Hindlimb muscle (tissue), 1 donor: ENCODE measurements at regions not wholly inside any gene's neighbourhood (a gene's known extent, or its start where the extent isn't known, plus 50 kb on each side); places are given as distances from the start of the nearest gene placed in this dataset.
"Not testable (repeated sequence)": the region's sequence is repeated elsewhere in the genome, so short reads cannot be mapped to it uniquely, and the experiment has no call there.

ENCODE experiments used
- DNase-seq: peaks from one replicate; pipeline ENCODE4 v3.0.0-alpha.2; 2013

DNA sequence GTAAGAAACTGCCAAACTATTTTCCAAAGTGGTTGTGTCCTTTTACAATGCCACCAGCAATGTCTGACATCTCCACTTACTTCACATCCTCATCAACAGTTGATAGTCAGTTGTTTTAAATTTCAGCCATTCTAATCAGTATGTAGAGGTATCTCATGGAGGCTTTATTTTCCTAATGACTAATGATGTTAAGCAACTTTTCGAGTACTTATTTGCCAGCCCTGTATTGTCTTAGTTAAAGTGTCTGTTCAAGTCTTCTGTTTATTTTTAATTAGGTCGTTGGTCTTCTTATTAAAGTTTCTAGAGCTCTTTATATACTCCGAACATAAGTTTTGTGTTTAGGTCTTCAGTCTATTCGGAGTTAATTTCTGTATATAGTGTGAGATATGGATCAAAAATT, 54.9 kb upstream of the NBPF12 start:
- DNase-seq: not testable (repeated sequence)

DNA sequence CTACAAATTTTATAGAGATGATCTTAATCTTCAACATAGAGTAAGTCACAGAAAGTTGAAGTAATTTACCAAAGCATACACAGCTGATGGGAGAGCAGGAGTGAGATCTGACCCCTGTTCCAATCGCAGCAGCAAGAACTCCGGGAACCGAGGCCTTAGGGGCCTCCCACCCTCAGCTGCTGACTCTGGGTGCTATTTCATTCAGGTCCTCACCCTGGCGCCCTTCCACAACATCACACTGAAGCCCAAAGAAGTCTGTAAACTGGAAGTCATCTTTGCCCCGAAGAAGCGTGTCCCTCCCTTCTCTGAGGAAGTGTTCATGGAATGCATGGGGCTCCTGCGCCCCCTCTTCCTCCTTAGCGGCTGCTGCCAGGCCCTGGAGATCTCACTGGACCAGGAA, 57.0 kb upstream of the NBPF12 start:
- DNase-seq: not testable (repeated sequence)

- not testable (repeated sequence) for DNase-seq
Measured at GRCh38 chr1:146863799-146864319, 74.3 kb upstream of the NBPF12 start.

DNA sequence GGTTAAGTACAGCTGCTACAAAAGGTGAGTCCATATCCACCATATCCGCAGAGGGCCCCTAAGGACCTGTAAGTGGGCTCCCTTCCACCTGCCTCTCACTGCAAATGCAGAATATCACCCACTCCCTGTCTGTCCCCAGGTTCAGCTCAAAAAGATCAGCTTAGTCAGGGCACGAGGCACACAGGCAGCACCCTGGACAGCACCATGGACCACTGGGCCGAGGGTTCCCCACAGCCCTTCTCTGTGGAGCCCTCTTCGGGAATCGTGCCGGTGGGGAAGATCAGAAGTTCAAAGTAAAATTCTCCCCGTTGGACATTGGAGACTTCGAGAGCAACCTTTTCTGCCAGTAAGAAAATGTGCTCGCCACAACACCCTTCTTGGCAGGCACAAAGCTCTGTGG, 85.0 kb upstream of the NBPF12 start:
- DNase-seq: not testable (repeated sequence)

- not testable (repeated sequence) for DNase-seq
Measured at GRCh38 chr1:146850352-146850889, 87.7 kb upstream of the NBPF12 start.

DNA sequence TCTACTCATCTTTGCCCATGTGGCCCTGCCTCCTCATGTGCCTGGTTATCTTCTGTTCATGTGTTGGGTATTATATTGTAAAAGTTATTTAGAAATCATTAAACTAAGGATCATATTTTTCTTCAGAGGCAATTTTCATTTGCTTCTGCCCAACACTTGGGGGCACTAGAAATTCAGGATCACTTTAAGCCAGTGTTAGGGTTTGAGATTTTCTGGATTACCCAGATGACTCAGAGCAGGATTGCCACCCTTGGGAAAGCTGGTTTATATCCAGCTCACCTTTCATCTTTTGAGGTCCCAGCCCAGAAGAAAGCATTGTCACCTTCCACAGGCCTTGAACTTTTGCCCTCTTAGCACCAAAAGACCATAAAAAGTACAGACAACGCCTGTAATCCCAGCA, 99.4 kb upstream of the NBPF12 start:
- DNase-seq: not testable (repeated sequence)

DNA sequence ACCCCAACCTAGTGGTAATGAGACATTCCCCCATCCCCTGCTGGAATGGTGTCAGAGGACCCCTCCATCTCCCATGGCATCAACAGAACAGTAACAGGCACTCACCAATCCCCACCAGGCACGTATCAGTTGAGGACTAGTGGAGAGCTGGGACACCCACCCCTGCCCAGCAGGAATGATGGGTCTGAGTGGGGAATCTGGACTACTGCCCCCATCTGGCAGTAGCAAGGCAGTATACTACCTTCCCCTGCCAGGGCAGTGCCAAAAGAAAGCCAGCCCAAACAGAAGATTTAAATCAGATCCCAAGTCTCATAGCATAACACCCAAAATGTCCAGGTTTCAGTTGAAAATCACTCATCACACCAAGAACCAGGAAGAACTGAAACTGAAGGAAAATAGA, 111.2 kb upstream of the NBPF12 start:
- DNase-seq: not testable (repeated sequence)

DNA sequence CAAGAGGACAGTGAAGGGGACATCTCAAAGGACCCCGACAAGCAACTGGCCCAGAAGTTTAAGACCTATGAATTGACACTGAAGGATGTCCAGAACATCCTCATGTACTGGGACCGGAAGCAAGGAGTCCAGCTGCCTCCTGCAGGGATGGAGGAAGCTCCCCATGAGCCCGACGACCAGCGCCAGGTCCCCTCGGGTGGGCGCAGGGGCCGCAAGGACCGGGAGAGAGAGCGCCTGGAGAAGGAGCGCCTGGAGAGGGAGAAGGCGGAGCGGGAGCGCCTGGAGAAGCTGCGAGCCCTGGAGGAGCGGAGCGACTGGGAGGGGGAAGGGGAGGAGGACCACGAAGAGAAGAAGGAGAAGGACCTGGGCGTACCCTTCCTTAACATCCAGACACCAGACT, 143.9 kb upstream of the NBPF12 start:
- not testable (repeated sequence) for DNase-seq

- peak; percentile 27 for DNase-seq
Measured at GRCh38 chr1:146792725-146793124, 145.4 kb upstream of the NBPF12 start.

- DNase-seq: not testable (repeated sequence)
Measured at GRCh38 chr1:146784212-146784940, 153.7 kb upstream of the NBPF12 start.

GRCh38 chr1:146781235-146781634, 156.9 kb upstream of the NBPF12 start:
- DNase-seq: not testable (repeated sequence)

GRCh38 chr1:146777826-146778602, 160.1 kb upstream of the NBPF12 start:
- DNase-seq: peak; percentile 15

DNA sequence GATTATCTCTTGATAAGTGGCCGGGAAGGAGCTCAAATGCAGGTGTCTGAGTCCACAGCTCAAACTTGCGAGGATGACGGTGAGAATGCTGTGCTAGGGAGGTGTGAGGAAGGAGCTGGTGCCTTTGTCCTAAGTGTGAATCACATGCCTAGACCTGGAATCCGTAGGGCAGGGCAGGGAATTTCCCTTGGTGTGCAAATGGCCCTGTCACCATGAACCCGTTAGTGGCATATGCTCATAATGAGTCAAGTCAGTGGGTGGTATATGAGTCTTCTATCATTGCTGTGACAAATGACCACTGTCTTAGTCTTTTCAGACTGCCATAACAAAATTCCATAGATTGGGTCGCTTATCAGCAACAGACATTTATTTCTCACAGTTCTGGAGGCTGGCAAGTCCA, 163.1 kb upstream of the NBPF12 start:
- not testable (repeated sequence) for DNase-seq

DNA sequence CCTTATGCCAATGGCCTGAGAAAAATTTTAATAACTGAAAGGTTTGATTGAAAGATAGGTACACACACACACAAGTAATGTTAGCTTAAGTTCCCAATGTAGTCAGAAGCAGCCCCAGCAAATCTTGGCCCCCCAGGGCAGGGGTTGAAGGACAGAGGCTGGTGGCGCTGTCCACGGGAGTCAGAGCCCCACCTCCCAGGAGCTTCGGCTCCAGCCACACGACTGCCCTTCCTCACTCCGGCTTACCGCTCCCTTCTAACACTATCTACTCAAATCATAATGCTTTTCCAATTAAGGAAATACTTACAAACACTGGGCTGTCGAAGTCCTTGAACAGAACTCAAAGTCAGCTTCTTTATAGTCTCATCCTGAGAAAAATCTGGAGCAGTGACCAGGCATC, 163.9 kb upstream of the NBPF12 start:
- DNase-seq: not testable (repeated sequence)

- DNase-seq: not testable (repeated sequence)
Measured at GRCh38 chr1:146771409-146771808, 166.7 kb upstream of the NBPF12 start.

DNA sequence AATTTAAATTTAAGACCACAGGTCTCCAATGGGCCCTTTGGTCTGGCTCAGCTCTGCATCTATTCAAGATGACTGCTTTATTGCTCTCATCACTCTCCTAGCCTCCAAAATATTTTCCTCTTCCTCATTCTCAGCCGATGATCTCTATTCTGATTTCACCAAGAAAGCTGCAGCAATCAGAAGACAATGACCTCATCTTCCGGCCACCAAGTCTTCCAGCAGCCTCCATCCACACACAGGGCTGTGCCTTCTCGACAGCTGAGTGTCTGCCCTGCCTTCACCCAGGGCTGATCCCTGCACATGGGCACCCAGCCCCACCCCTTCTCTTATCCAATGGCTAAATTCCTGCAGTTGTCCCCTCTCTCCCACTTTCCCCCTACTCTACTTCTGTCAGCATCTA, 167.1 kb upstream of the NBPF12 start:
- DNase-seq: not testable (repeated sequence)

DNA sequence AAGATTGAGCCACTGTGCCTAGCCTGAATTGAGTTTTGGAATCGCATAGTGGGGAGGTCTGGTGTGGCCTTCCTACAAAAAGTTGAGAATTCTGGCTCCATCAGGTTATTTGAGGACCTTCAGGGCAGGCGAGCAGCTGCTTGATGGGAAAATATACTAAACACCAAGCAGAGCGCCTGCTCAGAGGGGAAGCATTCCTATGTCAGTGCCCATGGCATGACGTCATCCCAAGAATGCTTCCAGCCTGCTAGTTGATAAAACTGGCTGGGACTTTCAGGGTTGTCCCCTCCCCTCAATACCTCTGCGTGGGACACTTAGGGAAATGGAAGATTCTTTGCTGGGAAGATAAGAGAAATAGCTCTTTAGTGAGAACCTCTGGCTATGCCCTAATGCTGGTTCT, 174.9 kb upstream of the NBPF12 start:
- not testable (repeated sequence) for DNase-seq

DNA sequence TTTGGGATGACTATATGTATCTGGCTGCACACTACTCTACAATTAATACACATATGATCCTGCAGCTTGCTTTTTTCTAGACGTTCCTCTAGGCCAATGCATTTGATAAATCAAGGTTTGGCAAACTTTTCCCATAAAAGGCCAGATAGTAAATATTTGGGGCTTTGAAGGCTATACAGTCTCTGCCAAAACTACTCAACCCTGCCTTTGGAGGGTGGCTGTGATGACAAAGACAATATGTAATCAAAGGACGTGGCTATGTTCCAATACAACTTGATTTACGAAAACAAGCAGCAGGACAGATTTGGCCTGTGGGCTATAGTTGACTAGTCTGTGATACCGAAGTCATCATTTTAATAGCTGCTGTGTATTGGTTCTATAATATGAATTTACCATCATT, 181.3 kb upstream of the NBPF12 start:
- not testable (repeated sequence) for DNase-seq

DNA sequence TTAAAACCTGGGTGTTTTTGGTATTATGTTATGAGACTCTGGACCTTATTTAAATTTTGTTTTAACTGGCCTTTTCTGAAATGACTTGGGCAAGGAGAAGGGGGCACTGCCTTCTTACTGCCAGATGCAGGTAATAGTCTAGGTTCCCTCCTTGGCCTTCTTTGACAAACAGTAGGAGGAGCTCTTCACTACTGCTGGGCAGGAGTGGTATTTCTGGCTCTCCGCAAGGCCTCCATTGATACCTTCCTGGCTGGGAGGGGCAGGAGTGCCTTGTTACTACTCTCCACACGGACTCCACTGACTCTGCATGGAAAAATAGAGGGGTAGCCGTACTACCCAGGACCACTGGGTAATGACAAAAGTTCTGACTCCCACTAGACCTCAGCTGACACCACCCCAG, 189.4 kb upstream of the NBPF12 start:
- DNase-seq: not testable (repeated sequence)

- DNase-seq: not testable (repeated sequence)
Measured at GRCh38 chr1:146731981-146732680, 206.0 kb upstream of the NBPF12 start.

DNA sequence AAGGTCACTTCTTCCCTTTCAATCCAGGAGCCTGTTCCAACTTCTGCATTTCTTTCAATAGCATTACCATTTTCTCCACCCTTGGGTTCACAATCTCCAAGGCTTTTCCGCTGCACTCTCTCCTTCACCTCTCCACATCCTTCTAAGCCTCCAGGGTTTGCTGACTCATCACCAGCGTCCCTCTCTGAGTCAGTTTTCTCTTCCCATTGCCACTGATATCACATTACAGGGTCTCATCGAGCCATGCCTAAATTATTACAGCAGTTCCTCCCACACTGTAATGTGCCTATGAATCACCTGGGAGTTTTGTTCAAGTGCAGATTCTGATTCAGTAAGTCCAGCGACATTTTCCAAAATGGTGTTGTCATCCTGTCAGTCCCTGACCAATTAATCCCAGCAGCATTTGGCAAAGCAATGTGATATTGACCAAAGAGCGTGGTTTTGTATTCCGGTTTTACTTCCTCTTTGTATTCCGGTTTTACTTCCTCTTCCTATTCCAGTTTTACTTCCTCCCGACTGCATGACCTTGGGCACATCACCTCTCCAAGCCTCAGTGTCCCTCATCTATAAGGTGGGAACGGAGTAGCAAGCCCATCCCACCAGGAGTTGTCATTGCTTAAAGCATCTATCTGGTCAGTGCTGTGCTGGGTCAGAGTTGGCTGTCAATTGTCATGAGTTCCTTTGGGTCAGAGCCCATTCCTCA, 208.3 kb upstream of the NBPF12 start:
- not testable (repeated sequence) for DNase-seq

DNA sequence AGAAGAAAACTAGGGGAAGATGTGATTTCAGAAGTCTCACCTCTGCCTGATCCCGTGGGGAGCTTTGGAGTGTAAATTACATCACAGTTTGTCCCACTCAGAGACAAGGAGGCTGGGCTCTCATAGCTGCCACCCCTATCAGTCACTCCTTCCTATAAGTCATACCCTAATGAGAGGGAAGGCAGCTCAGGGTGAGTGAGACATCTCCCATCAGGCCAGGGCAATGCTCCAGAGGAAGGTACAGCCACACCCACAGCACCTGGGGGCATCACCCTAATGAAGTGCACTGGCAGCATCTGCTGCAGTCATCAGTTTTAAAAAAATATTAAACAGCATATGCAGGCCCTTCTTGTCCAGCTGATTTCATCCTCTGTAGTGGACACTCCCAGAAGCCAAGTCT, 223.1 kb upstream of the NBPF12 start:
- DNase-seq: not testable (repeated sequence)
